HUES48 (cell line): ENCODE measurements at regions not wholly inside any gene's neighbourhood (a gene's known extent, or its start where the extent isn't known, plus 50 kb on each side); places are given as distances from the start of the nearest gene placed in this dataset.

Experiments
- H3K27ac ChIP-seq: one replicate; pipeline ENCODE4 v1.7.0; 2013; ENCODE audit warnings: low read depth, low read length, inconsistent platforms
- H3K27me3 ChIP-seq: 2 replicates; pipeline ENCODE4 v1.6.1; 2013; ENCODE audit warnings: mild to moderate bottlenecking, low read length; ENCODE audit not compliant: control insufficient read depth, insufficient read depth
- H3K36me3 ChIP-seq: 2 replicates; pipeline ENCODE4 v1.6.1; 2013; ENCODE audit warnings: low read length; ENCODE audit not compliant: control insufficient read depth, insufficient read depth
- H3K4me1 ChIP-seq: 2 replicates; pipeline ENCODE4 v1.6.1; 2013; ENCODE audit warnings: mild to moderate bottlenecking, low read length; ENCODE audit not compliant: control insufficient read depth, insufficient read depth
- H3K4me3 ChIP-seq: 2 replicates; pipeline ENCODE4 v1.5.1; 2013; ENCODE audit warnings: mild to moderate bottlenecking, low read depth, low read length
- H3K9ac ChIP-seq: 2 replicates; pipeline ENCODE4 v1.6.1; 2013; ENCODE audit warnings: mild to moderate bottlenecking, low read depth, low read length, moderate library complexity
- H3K9me3 ChIP-seq: 2 replicates; pipeline ENCODE4 v1.6.1; 2013; ENCODE audit warnings: low read length; ENCODE audit not compliant: control insufficient read depth, insufficient read depth

- Histone ChIP-seq H3K27ac (no peak overlapping the region), H3K27me3 (no peaks in the 10 kb centered on the region), H3K9ac (no peak overlapping the region), H3K9me3 (no peaks in the 10 kb centered on the region), H3K4me1 (peaks cover 10% of the 10 kb centered on the region), H3K36me3 (no peaks in the 10 kb centered on the region), H3K4me3 (no peak overlapping the region)
These were observed 63.8 kb upstream of the DAPK1 start for GRCh38 chr9:87433853-87434252.

GRCh38 chr9:87434366-87434765, 63.3 kb upstream of the DAPK1 start:
- H3K4me1 ChIP-seq = peaks cover 10% of the 10 kb centered on the region
- H3K9me3 ChIP-seq = no peaks in the 10 kb centered on the region
- no peak overlapping the region for H3K4me3 ChIP-seq
- no peak overlapping the region for H3K9ac ChIP-seq
- H3K36me3 ChIP-seq = no peaks in the 10 kb centered on the region
- no peak overlapping the region for H3K27ac ChIP-seq
- H3K27me3 ChIP-seq = no peaks in the 10 kb centered on the region

DNA sequence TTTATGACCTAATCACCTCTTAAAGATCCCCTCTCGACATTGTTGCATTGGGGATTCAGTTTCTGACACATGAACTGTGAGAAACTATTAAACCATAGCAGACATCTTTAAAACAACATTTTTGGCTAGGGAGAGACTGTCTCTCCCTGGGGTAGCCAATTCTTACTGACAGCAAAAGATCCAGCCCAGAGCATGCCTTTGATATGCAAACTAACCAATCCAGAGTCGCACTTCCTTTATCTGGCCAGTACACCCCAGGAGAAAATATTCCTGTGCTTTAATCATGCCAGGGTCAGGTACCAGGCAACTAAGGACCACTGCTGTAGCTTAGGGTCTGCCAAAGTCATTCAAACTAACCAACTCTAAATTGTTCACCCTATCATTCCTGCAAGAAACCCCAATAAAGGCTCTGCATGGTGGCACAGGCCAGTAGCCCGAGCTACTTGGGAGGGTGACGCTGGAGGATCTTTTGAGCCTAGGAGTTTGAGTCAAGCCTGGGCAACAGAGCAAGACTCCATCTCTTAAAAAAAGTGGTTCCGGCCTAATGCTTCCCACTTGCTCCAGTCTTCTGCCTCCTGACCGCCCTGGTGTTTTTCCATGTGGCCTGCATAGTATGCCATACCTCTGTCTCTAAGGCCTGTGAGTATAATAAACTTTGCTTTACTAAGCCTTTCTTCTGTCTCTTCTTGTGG, 62.3 kb upstream of the DAPK1 start:
- H3K4me1 ChIP-seq = peaks cover 10% of the 10 kb centered on the region
- H3K4me3 ChIP-seq = no peak overlapping the region
- H3K27me3 ChIP-seq = no peaks in the 10 kb centered on the region
- H3K9ac ChIP-seq = no peak overlapping the region
- no peaks in the 10 kb centered on the region for H3K36me3 ChIP-seq
- no peak overlapping the region for H3K27ac ChIP-seq
- H3K9me3 ChIP-seq = no peaks in the 10 kb centered on the region

DNA sequence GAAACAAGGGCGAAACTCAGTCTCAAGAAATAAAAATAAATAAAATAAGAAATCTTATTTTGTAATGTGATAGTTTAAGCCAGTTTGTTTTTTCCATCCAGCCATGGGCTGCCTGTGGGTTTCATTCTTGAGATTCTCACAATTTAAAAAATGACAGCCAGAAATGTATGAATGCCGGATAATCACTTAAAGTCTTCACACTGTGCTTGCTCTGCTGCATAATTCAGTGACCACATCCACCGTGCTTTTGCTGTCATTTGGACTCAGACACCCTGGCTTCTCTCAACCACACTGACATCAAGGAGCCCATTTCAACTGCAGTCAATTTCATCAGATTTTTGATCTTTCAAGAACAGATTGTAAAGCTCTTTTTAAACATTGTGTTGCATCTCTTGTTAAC, 61.0 kb upstream of the DAPK1 start:
- H3K4me1 ChIP-seq = peaks cover 10% of the 10 kb centered on the region
- H3K27me3 ChIP-seq = no peaks in the 10 kb centered on the region
- H3K4me3 ChIP-seq = no peak overlapping the region
- H3K9me3 ChIP-seq = no peaks in the 10 kb centered on the region
- no peak overlapping the region for H3K27ac ChIP-seq
- no peak overlapping the region for H3K9ac ChIP-seq
- H3K36me3 ChIP-seq = no peaks in the 10 kb centered on the region

DNA sequence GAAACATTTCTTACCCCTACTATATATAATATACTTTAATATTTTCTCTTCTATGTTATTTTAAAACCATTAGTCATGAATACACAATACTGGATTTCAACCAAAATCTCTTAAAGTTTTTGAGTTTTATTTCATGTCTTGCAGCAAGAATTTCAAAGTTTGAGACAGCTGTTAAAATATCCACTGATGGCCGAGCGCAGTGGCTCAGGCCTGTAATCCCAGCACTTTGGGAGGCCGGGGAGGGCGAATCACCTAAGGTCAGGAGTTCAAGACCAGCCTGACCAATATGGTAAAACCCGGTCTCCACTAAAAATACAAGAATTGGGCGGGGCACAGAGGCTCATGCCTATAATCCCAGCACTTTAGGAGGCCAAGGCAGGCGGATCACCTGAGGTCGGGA, 59.7 kb upstream of the DAPK1 start:
- Histone ChIP-seq H3K4me1 (peaks cover 10% of the 10 kb centered on the region), H3K27ac (no peak overlapping the region), H3K36me3 (no peaks in the 10 kb centered on the region), H3K9me3 (no peaks in the 10 kb centered on the region), H3K27me3 (no peaks in the 10 kb centered on the region), H3K9ac (no peak overlapping the region), H3K4me3 (no peak overlapping the region)

DNA sequence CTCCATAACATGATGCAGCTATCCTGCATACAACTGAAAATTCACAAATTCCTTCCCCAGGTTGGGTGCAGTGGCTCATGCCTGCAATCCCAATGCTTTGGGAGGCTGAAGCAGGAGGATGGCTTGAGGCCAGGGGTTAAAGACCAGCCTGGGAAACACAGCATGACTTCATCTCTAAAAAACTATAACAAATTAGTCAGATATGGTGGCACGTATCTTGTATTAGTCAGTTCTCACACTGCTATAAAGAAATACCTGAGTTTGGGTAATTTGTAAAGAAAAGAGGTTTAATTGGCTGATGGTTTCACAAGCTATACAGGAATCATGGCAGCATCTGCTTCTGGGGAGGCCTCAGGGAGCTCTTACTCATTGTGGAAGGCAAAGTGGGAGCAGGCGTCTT, 56.4 kb upstream of the DAPK1 start:
- H3K36me3 ChIP-seq = no peaks in the 10 kb centered on the region
- no peaks in the 10 kb centered on the region for H3K9me3 ChIP-seq
- H3K4me3 ChIP-seq = no peak overlapping the region
- no peaks in the 10 kb centered on the region for H3K27me3 ChIP-seq
- H3K9ac ChIP-seq = no peak overlapping the region
- peaks cover 4% of the 10 kb centered on the region; the same call in 1 of the 2 replicates for H3K4me1 ChIP-seq
- H3K27ac ChIP-seq = no peak overlapping the region

DNA sequence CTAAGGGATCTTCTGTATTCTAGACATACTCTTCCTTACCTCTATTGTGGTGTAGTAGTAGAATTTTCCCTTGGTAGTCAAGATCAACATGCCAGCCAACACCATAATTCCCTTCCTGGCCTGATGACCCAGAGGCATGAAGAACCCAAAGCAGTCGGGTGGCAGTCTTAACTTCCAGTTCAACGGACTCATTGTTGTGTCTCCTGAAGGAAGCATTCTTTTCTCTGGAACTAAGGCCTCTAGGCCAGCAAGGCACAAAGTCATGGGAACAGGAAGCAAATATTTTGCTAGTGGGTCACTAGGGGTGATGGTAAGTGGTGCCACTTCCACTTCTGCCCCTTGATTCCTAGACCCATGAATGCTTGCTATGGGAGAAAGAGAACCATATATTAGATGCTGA, 55.2 kb upstream of the DAPK1 start:
- no peak overlapping the region for H3K27ac ChIP-seq
- no peak overlapping the region for H3K4me3 ChIP-seq
- no peak overlapping the region for H3K9ac ChIP-seq
- no peaks in the 10 kb centered on the region for H3K27me3 ChIP-seq
- H3K36me3 ChIP-seq = no peaks in the 10 kb centered on the region
- H3K4me1 ChIP-seq = peaks cover 4% of the 10 kb centered on the region; the same call in 1 of the 2 replicates
- no peaks in the 10 kb centered on the region for H3K9me3 ChIP-seq

- Histone ChIP-seq H3K4me1 (peaks cover 4% of the 10 kb centered on the region; the same call in 1 of the 2 replicates), H3K9ac (no peak overlapping the region), H3K9me3 (no peaks in the 10 kb centered on the region), H3K27ac (no peak overlapping the region), H3K27me3 (no peaks in the 10 kb centered on the region), H3K4me3 (no peak overlapping the region), H3K36me3 (no peaks in the 10 kb centered on the region)
These were observed 54.7 kb upstream of the DAPK1 start for GRCh38 chr9:87443006-87443405.

DNA sequence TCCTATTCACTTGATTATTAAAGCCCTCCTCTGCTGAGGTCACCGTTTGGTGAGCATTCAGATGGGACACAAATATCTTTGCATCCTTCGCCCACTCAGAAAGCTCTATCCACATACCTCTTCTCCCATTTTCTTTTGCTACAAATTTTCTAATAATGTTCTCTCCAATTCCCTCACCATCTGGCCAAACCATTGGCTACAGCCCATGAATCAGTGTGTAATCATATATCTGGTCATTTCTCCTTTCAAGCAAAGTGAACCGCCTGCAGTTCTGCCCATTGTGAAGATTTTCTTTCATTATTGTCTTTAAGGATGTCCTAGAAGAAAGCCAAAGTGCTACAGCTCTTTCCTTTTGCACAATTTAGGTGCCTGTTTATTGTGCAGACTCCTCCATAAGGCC, 54.2 kb upstream of the DAPK1 start:
- Histone ChIP-seq H3K27ac (no peak overlapping the region), H3K9me3 (no peaks in the 10 kb centered on the region), H3K4me1 (peaks cover 4% of the 10 kb centered on the region; the same call in 1 of the 2 replicates), H3K36me3 (no peaks in the 10 kb centered on the region), H3K9ac (no peak overlapping the region), H3K4me3 (no peak overlapping the region), H3K27me3 (no peaks in the 10 kb centered on the region)

DNA sequence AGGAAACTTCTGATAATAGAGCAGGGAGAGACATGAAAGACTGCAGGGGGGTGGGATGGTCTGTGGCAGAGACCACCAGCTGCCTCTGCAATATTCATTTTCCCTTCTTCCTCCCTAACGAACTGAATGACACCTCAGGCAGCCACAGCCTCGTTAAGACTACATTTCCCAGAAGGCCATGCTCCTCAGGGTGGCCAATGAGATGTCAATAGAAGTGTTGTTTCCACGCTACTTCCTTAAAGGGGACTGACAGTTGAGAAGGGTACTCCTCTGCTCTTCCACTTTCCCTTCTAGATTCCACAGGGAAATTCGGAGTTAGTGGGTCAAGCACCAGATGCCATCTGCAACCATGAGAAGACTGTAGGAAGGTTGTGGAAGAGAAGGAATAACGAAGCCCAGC, 52.0 kb upstream of the DAPK1 start:
- no peak overlapping the region for H3K4me3 ChIP-seq

DNA sequence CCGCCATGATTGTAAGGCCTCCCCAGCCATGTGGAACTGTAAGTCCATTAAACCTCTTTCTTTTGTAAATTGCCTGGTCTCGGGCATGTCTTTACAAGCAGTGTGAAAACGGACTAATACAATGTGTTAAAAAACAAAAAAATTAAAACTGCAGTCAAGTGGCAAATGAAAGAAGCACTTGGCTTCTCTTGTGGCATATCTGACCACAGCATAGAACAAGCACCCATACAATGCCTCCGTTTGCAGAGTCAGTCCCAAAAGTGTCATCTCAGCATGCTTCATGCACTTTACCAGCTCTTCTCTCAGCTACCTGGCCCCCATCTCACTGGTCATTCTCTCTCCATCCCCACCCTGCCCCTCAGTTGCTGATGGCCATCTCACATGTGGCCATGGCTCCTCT, 51.1 kb upstream of the DAPK1 start:
- no peak overlapping the region for H3K9ac ChIP-seq
- no peaks in the 10 kb centered on the region for H3K36me3 ChIP-seq
- H3K27ac ChIP-seq = no peak overlapping the region
- no peaks in the 10 kb centered on the region for H3K27me3 ChIP-seq
- no peaks in the 10 kb centered on the region for H3K9me3 ChIP-seq
- H3K4me3 ChIP-seq = no peak overlapping the region
- H3K4me1 ChIP-seq = peaks cover 4% of the 10 kb centered on the region; the same call in 1 of the 2 replicates

More for the DNA sequence above, 52.0 kb upstream of the DAPK1 start:
- Histone ChIP-seq H3K4me1 (peaks cover 4% of the 10 kb centered on the region; the same call in 1 of the 2 replicates), H3K27me3 (no peaks in the 10 kb centered on the region), H3K9ac (no peak overlapping the region), H3K36me3 (no peaks in the 10 kb centered on the region), H3K27ac (no peak overlapping the region), H3K9me3 (no peaks in the 10 kb centered on the region)
